Mesodermal cell (in vitro differentiated cells): ENCODE measurements at regions not wholly inside any gene's neighbourhood (a gene's known extent, or its start where the extent isn't known, plus 50 kb on each side); places are given as distances from the start of the nearest gene placed in this dataset.

ENCODE experiments used
- H3K27ac ChIP-seq: 2 replicates; pipeline ENCODE4 v1.7.0; 2013; ENCODE audit warnings: mild to moderate bottlenecking, low read depth, low read length, moderate library complexity; ENCODE audit not compliant: severe bottlenecking
- H3K36me3 ChIP-seq: 2 replicates; pipeline ENCODE4 v1.7.1; 2013; ENCODE audit warnings: mild to moderate bottlenecking, low read length, moderate library complexity; ENCODE audit not compliant: control insufficient read depth, insufficient read depth
- H3K4me1 ChIP-seq: one replicate; pipeline ENCODE4 v1.7.1; 2013; ENCODE audit warnings: mild to moderate bottlenecking, low read length; ENCODE audit not compliant: insufficient read depth, control insufficient read depth, poor library complexity, severe bottlenecking
- H3K4me3 ChIP-seq: 2 replicates; pipeline ENCODE4 v1.7.0; 2013; ENCODE audit warnings: low read length, control low read depth, mild to moderate bottlenecking; ENCODE audit not compliant: insufficient read depth, poor library complexity, severe bottlenecking; ENCODE audit errors: extremely low read depth
- H3K9me3 ChIP-seq: 2 replicates; pipeline ENCODE4 v1.7.1; 2013; ENCODE audit warnings: mild to moderate bottlenecking, low read length, moderate library complexity; ENCODE audit not compliant: control insufficient read depth
- WGBS, 2 experiments: methylation state at CpG; one replicate each; pipeline ENCODE4 v1.1.5; 2013; ENCODE audit warnings: missing lambda C conversion rate in 2 of 2; ENCODE audit not compliant: insufficient coverage in 2 of 2; 5-methylcytosine and 5-hydroxymethylcytosine counted together

DNA sequence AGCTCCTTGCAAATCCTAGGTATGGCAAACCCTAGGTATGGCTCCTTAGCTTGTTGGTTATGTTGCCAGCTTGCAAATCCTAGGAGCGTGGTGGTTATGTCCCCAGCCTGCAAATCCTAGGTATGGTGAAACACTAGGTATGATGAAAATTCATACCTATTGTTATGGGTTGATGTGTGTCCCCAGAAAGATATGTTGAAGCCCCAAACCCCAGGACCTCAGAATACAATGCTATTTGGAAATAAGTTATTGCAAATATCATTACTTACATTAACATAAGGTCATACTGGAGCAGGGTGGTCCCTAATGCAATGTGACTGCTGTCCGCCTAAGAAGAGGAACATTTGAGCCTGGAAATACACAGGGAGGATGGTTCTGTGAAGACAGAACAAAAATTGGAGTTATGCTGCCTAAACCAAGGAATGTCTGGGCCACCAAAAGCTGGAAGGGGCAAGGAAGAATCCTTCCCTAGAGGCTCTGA lies 220.8 kb downstream of the MYCN start:
- WGBS, 2 experiments: 43 to 45% methylated on average over 2 of the region's 2 CpGs
- Histone ChIP-seq H3K36me3 (no peaks in the 10 kb centered on the region), H3K4me3 (no peak overlapping the region), H3K27ac (no peak overlapping the region), H3K4me1 (no peaks in the 10 kb centered on the region), H3K9me3 (no peaks in the 10 kb centered on the region)

DNA sequence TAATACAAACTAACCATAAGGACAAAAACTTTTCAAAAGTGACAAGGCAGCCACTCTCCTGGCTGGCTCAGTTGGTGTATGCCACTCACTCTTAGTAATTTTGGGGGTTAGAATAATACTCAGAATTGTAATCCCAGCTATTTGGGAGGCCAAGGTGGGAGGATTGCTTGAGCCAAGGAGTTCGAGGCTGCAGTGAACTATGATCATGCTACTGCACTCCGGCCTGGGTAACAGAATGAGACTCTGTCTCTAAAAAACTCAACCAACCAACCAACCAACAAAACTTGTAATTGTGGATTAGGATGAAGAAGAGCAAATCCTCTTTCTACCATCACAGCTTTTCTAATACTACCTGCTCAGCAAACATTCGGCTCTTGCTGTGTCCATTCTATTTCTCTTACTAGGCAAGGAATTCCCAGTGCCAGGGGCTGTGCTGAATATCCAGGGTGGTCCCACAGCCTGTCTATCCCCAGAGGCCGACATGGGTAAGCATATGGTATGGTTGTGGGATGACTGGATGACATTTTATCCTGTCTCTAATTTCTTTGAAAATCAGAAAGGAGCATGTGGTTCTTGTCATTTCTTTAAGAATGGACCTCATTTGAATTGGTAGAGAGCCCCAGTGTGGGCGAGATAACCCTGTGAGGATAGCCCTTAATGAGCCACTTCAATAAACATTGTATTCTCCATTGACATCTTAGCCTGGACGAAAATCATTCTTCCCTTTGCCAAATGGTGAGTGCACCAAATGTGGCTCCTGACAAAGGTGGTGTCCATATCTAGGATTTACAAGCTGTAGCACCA lies 220.1 kb downstream of the MYCN start:
- Histone ChIP-seq H3K4me1 (no peaks in the 10 kb centered on the region), H3K9me3 (no peaks in the 10 kb centered on the region), H3K27ac (no peak overlapping the region), H3K4me3 (no peak overlapping the region), H3K36me3 (no peaks in the 10 kb centered on the region)
- WGBS, 2 experiments: 80 to 82% methylated on average over 3 of the region's 6 CpGs

DNA sequence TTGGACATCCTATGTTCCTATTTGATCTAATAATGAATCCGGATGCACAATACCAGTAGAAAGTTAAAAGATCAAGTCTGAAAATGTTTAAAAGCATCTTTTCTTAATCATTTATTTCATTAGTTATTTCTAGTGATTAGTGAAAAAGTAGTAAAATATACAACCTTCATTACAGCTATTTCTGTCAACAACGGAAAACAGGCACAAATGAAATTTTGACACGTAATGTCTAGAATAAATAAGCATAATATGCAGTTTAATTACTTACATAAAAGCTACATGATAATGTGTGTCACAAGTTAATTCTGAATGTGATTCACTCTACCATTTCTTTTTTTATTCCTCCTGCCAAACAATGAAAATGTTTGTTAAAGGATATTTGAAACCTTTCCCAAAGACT lies 216.1 kb downstream of the MYCN start:
- no peaks in the 10 kb centered on the region for H3K36me3 ChIP-seq
- no peak overlapping the region for H3K4me3 ChIP-seq
- H3K27ac ChIP-seq: no peak overlapping the region
- no CpG with 5 or more reads among the region's 3 CpGs for WGBS, 2 experiments
- H3K4me1 ChIP-seq: no peaks in the 10 kb centered on the region
- H3K9me3 ChIP-seq: no peaks in the 10 kb centered on the region

GRCh38 chr2:16155766-16156165 lies 215.4 kb downstream of the MYCN start:
- 80 to 86% methylated on average over 6 of the region's 6 CpGs for WGBS, 2 experiments
- no peaks in the 10 kb centered on the region for H3K9me3 ChIP-seq
- H3K4me1 ChIP-seq: no peaks in the 10 kb centered on the region
- no peaks in the 10 kb centered on the region for H3K36me3 ChIP-seq
- no peak overlapping the region for H3K27ac ChIP-seq
- no peak overlapping the region for H3K4me3 ChIP-seq

GRCh38 chr2:16155366-16155765 lies 215.0 kb downstream of the MYCN start:
- no CpG with 5 or more reads among the region's 5 CpGs for WGBS, 2 experiments
- Histone ChIP-seq H3K27ac (no peak overlapping the region), H3K9me3 (no peaks in the 10 kb centered on the region), H3K4me3 (no peak overlapping the region), H3K36me3 (no peaks in the 10 kb centered on the region), H3K4me1 (no peaks in the 10 kb centered on the region)

- Histone ChIP-seq H3K4me3 (no peak overlapping the region), H3K27ac (no peak overlapping the region), H3K36me3 (no peaks in the 10 kb centered on the region), H3K4me1 (no peaks in the 10 kb centered on the region), H3K9me3 (no peaks in the 10 kb centered on the region)
- 93% methylated on average over 2 of the region's 4 CpGs for WGBS, 2 experiments
Measured at GRCh38 chr2:16154501-16155280, 214.3 kb downstream of the MYCN start.

- H3K36me3 ChIP-seq: no peaks in the 10 kb centered on the region
- H3K9me3 ChIP-seq: no peaks in the 10 kb centered on the region
- 93 to 98% methylated on average over 3 to 4 of the region's 4 CpGs for WGBS, 2 experiments
- H3K4me1 ChIP-seq: no peaks in the 10 kb centered on the region
- no peak overlapping the region for H3K27ac ChIP-seq
- no peak overlapping the region for H3K4me3 ChIP-seq
Measured at GRCh38 chr2:16154061-16154460, 213.7 kb downstream of the MYCN start.

- H3K27ac ChIP-seq: no peak overlapping the region
- no peaks in the 10 kb centered on the region for H3K36me3 ChIP-seq
- H3K9me3 ChIP-seq: no peaks in the 10 kb centered on the region
- H3K4me1 ChIP-seq: no peaks in the 10 kb centered on the region
- H3K4me3 ChIP-seq: no peak overlapping the region
Measured at GRCh38 chr2:16153754-16154035, 213.3 kb downstream of the MYCN start.

GRCh38 chr2:16152928-16153753 lies 212.8 kb downstream of the MYCN start:
- H3K4me1 ChIP-seq: no peaks in the 10 kb centered on the region
- no peaks in the 10 kb centered on the region for H3K36me3 ChIP-seq
- no peaks in the 10 kb centered on the region for H3K9me3 ChIP-seq
- H3K27ac ChIP-seq: no peak overlapping the region
- no peak overlapping the region for H3K4me3 ChIP-seq
- no CpG with 5 or more reads among the region's 3 CpGs for WGBS, 2 experiments

- H3K4me1 ChIP-seq: no peaks in the 10 kb centered on the region
- no peak overlapping the region for H3K4me3 ChIP-seq
- H3K27ac ChIP-seq: no peak overlapping the region
- no peaks in the 10 kb centered on the region for H3K9me3 ChIP-seq
- WGBS, 2 experiments: 89 to 97% methylated on average over 3 of the region's 5 CpGs
- no peaks in the 10 kb centered on the region for H3K36me3 ChIP-seq
Measured at GRCh38 chr2:16152071-16152927, 211.9 kb downstream of the MYCN start.
